ENCODE measurements at regions not wholly inside any gene's neighbourhood (a gene's known extent, or its start where the extent isn't known, plus 50 kb on each side); places are given as distances from the start of the nearest gene placed in this dataset.
"Not testable (repeated sequence)": the region's sequence is repeated elsewhere in the genome, so short reads cannot be mapped to it uniquely, and the experiment has no call there.

- H3K36me3 Mint-ChIP-seq (ENCODE audit: low read depth); H3K4me1 Mint-ChIP-seq; POLR2A ChIA-PET; H3K4me3 Mint-ChIP-seq; H3K9me3 Mint-ChIP-seq (ENCODE audit: low read depth); intact Hi-C loops (cut with DNase I, micrococcal nuclease); H3K27me3 Mint-ChIP-seq; DNase-seq; H3K27ac Mint-ChIP-seq; CTCF ChIA-PET: not testable (repeated sequence)
- peak; percentile 62 for ATAC-seq
Measured at GRCh38 chr16:22572331-22573224, 61.9 kb downstream of the NPIPB5 start.

GRCh38 chr16:22573225-22573530 lies 62.5 kb downstream of the NPIPB5 start:
- ATAC-seq, result peak; percentile 94
- H3K4me1 Mint-ChIP-seq; H3K36me3 Mint-ChIP-seq (ENCODE audit: low read depth); H3K27ac Mint-ChIP-seq; H3K4me3 Mint-ChIP-seq; H3K9me3 Mint-ChIP-seq (ENCODE audit: low read depth); POLR2A ChIA-PET; intact Hi-C loops (cut with DNase I, micrococcal nuclease); DNase-seq; CTCF ChIA-PET; H3K27me3 Mint-ChIP-seq: not testable (repeated sequence)

DNA sequence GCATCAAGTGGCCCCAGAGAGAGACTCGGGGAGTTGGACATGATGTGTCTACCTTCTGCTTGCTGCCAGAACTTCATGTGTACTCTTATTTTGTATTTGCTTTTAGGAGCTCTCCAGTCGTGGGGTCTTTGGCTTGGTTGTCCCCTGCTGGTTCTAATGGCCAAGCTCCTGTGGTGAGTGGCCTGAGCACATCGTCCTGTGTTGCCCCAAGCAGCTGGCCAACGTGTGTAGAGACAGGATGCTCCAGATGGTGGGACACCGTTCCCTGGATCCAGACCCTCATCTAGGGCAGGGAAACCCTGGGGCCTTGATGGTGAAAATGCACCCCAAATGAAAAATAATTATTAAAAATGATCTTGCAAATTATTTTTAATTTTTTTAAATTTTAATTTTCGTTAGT lies 65.8 kb downstream of the NPIPB5 start:
- POLR2A ChIA-PET; ATAC-seq; H3K4me1 Mint-ChIP-seq; H3K36me3 Mint-ChIP-seq (ENCODE audit: low read depth); intact Hi-C loops (cut with DNase I, micrococcal nuclease); CTCF ChIA-PET; H3K27me3 Mint-ChIP-seq; DNase-seq; H3K9me3 Mint-ChIP-seq (ENCODE audit: low read depth); H3K4me3 Mint-ChIP-seq; H3K27ac Mint-ChIP-seq: not testable (repeated sequence)

- H3K27me3 Mint-ChIP-seq; CTCF ChIA-PET; H3K9me3 Mint-ChIP-seq (ENCODE audit: low read depth); H3K36me3 Mint-ChIP-seq (ENCODE audit: low read depth); H3K27ac Mint-ChIP-seq; H3K4me3 Mint-ChIP-seq; DNase-seq; intact Hi-C loops (cut with DNase I, micrococcal nuclease); ATAC-seq; POLR2A ChIA-PET; H3K4me1 Mint-ChIP-seq: not testable (repeated sequence)
Measured at GRCh38 chr16:22583195-22583594, 72.5 kb downstream of the NPIPB5 start.

GRCh38 chr16:22584459-22584858 lies 73.8 kb downstream of the NPIPB5 start:
- H3K27ac Mint-ChIP-seq, POLR2A ChIA-PET, CTCF ChIA-PET: not testable (repeated sequence)

GRCh38 chr16:22584941-22585340 lies 74.2 kb downstream of the NPIPB5 start:
- POLR2A ChIA-PET; H3K36me3 Mint-ChIP-seq (ENCODE audit: low read depth); intact Hi-C loops (cut with DNase I, micrococcal nuclease); H3K4me1 Mint-ChIP-seq; ATAC-seq; H3K4me3 Mint-ChIP-seq; H3K27me3 Mint-ChIP-seq; DNase-seq; CTCF ChIA-PET; H3K9me3 Mint-ChIP-seq (ENCODE audit: low read depth); H3K27ac Mint-ChIP-seq: not testable (repeated sequence)

More at GRCh38 chr16:22584459-22584858, 73.8 kb downstream of the NPIPB5 start:
- H3K9me3 Mint-ChIP-seq (ENCODE audit: low read depth); ATAC-seq; intact Hi-C loops (cut with DNase I, micrococcal nuclease); H3K4me3 Mint-ChIP-seq; H3K36me3 Mint-ChIP-seq (ENCODE audit: low read depth); H3K4me1 Mint-ChIP-seq; H3K27me3 Mint-ChIP-seq; DNase-seq: not testable (repeated sequence)

GRCh38 chr16:22585431-22585830 lies 74.7 kb downstream of the NPIPB5 start:
- CTCF ChIA-PET; ATAC-seq; POLR2A ChIA-PET; DNase-seq; H3K4me3 Mint-ChIP-seq; H3K27me3 Mint-ChIP-seq; H3K36me3 Mint-ChIP-seq (ENCODE audit: low read depth); intact Hi-C loops (cut with DNase I, micrococcal nuclease); H3K27ac Mint-ChIP-seq; H3K9me3 Mint-ChIP-seq (ENCODE audit: low read depth); H3K4me1 Mint-ChIP-seq: not testable (repeated sequence)

DNA sequence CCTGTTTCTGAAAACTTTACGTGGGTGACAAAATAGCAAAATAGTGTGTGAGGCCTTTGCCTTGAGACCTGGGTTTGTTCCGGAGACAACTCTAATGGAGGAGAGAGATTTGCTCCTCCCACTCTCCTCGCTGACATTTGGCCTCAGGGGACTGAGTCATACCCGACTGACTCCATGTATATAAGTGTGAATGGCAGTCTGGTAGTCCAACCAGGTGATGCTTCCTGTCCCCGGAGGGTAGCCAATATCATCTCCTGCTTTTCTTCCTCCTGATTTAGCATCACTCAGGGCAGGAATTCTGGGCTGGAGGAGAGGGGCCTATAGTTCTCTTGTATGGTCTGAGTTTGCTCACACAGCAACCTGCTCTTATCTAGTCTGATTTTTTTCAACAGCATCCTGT lies 76.0 kb downstream of the NPIPB5 start:
- POLR2A ChIA-PET; H3K27ac Mint-ChIP-seq; DNase-seq; H3K4me1 Mint-ChIP-seq; H3K4me3 Mint-ChIP-seq; H3K9me3 Mint-ChIP-seq (ENCODE audit: low read depth); CTCF ChIA-PET; H3K27me3 Mint-ChIP-seq; intact Hi-C loops (cut with DNase I, micrococcal nuclease); H3K36me3 Mint-ChIP-seq (ENCODE audit: low read depth): not testable (repeated sequence)
- ATAC-seq, result peak; percentile 83

GRCh38 chr16:22589757-22590156 lies 79.1 kb downstream of the NPIPB5 start:
- POLR2A ChIA-PET; DNase-seq; H3K27ac Mint-ChIP-seq; H3K9me3 Mint-ChIP-seq (ENCODE audit: low read depth); H3K36me3 Mint-ChIP-seq (ENCODE audit: low read depth); H3K27me3 Mint-ChIP-seq; CTCF ChIA-PET; H3K4me1 Mint-ChIP-seq; intact Hi-C loops (cut with DNase I, micrococcal nuclease); H3K4me3 Mint-ChIP-seq; ATAC-seq: not testable (repeated sequence)

DNA sequence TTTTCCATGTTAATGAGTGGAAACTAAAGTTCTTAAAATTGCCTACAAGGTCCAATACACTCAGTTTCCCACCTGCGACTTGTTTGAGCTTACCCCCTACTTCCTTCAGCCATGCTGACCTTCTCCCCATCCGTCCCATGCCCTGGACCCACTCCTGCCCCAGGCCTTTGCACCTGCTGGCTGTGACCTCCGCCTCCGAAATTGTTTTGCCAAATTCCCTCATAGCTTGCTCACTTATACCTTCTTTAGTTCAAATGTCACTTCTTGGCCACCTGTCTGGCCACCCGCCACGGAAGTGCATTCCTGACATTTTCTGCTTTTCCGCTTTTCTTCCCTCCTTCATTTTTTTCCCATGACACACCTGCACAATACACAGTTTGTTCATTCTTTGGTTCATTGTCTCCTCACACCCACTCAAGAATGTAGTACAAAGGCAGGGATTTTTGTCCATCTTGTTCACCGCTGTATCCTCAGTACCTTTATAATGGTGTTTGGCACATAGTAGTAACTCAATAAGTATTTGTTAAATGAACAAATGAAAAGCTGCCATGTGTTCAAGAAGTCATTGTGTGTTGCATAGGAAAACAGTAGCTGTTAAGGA lies 85.9 kb downstream of the NPIPB5 start:
- H3K9me3 Mint-ChIP-seq (ENCODE audit: low read depth); H3K4me3 Mint-ChIP-seq; intact Hi-C loops (cut with DNase I, micrococcal nuclease); H3K27me3 Mint-ChIP-seq; CTCF ChIA-PET; H3K36me3 Mint-ChIP-seq (ENCODE audit: low read depth); POLR2A ChIA-PET; DNase-seq; ATAC-seq; H3K4me1 Mint-ChIP-seq; H3K27ac Mint-ChIP-seq: not testable (repeated sequence)

DNA sequence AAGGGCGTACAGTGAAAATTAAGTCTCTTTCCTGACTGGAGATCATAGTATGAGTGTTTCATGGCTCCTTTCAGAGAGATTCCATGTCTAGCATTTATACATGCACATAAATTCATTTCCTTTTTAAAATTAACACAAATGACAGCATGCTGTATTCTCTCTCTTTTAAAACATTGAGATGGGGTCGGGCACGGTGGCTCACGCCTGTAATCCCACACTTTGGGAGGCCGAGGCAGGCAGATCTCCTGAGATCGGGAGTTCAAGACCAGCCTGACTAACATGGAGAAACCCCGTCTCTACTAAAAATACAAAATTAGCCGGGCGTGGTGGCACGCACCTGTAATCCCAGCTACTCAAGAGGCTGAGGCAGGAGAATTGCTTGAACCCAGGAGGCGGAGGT lies 93.1 kb downstream of the NPIPB5 start:
- ATAC-seq, H3K27ac Mint-ChIP-seq, H3K4me1 Mint-ChIP-seq: not testable (repeated sequence)

GRCh38 chr16:22606619-22607018 lies 95.9 kb downstream of the NPIPB5 start:
- CTCF ChIA-PET; H3K36me3 Mint-ChIP-seq (ENCODE audit: low read depth); H3K27ac Mint-ChIP-seq; H3K4me3 Mint-ChIP-seq; intact Hi-C loops (cut with DNase I, micrococcal nuclease); H3K4me1 Mint-ChIP-seq; DNase-seq; H3K27me3 Mint-ChIP-seq; POLR2A ChIA-PET; H3K9me3 Mint-ChIP-seq (ENCODE audit: low read depth): not testable (repeated sequence)
- ATAC-seq, result peak; percentile 98

More for the DNA sequence above, 93.1 kb downstream of the NPIPB5 start:
- H3K36me3 Mint-ChIP-seq (ENCODE audit: low read depth); H3K9me3 Mint-ChIP-seq (ENCODE audit: low read depth); POLR2A ChIA-PET; H3K4me3 Mint-ChIP-seq; DNase-seq; H3K27me3 Mint-ChIP-seq; intact Hi-C loops (cut with DNase I, micrococcal nuclease); CTCF ChIA-PET: not testable (repeated sequence)
